ENCODE measurements at regions not wholly inside any gene's neighbourhood (a gene's known extent, or its start where the extent isn't known, plus 50 kb on each side); places are given as distances from the start of the nearest gene placed in this dataset.

- no peak for DNase-seq (ENCODE audit: low spot score)
- no peaks in the 10 kb centered on the region for H3K36me3 ChIP-seq
- TF ChIP-seq CTCF (IDR thresholded peaks at IDR 0.05): no peak
- no peaks in the 10 kb centered on the region for H3K27me3 ChIP-seq (replicated peaks; ENCODE audit: insufficient read depth)
- ATAC-seq (ENCODE audit: insufficient number of reproducible peaks, low FRiP score, low read depth): no peak
- no peak overlapping the region for H3K27ac ChIP-seq
- no peak overlapping the region for H3K4me3 ChIP-seq
- H3K9me3 ChIP-seq: no peaks in the 10 kb centered on the region
- H3K4me1 ChIP-seq (ENCODE audit: control insufficient read depth in 1 of 2, low read depth in 2 of 2): peaks cover 17 to 40% of the 10 kb centered on the region in 2 donors
These were observed 96.8 kb upstream of the LPP start for GRCh38 chr3:188057124-188057523.

- Histone ChIP-seq H3K27me3 (replicated peaks; ENCODE audit: insufficient read depth) (no peaks in the 10 kb centered on the region), H3K9me3 (no peaks in the 10 kb centered on the region), H3K27ac (no peak overlapping the region), H3K36me3 (no peaks in the 10 kb centered on the region), H3K4me1 (ENCODE audit: control insufficient read depth in 1 of 2, low read depth in 2 of 2) (peaks cover 6 to 28% of the 10 kb centered on the region in 2 donors), H3K4me3 (no peak overlapping the region)
- DNase-seq (ENCODE audit: low spot score) (no peak), ATAC-seq (ENCODE audit: insufficient number of reproducible peaks, low FRiP score, low read depth) (no peak)
- TF ChIP-seq CTCF (IDR thresholded peaks at IDR 0.05): no peak
These were observed 95.3 kb upstream of the LPP start for GRCh38 chr3:188058569-188059184.

DNA sequence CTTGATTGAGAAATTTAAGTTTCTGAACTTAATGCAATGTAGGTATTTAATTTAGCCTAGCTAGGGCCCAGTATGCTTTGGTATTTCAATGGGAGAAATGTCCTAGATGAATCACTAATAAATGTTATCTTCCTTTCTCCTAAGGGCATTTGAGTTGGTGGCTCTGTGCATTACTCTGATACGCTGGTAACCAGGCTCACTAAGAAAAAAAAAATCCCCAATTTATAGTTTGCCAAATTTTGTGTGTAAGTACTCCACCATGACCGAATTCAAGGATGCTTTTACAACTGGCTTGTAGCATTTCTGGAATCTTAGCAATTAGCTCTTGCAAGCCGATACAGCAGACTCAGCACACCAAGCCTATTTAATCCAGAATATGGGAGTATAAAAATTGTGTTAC, 94.6 kb upstream of the LPP start:
- Histone ChIP-seq H3K4me1 (ENCODE audit: control insufficient read depth in 1 of 2, low read depth in 2 of 2) (peaks cover 2 to 22% of the 10 kb centered on the region in 2 donors), H3K27ac (no peak overlapping the region), H3K36me3 (no peaks in the 10 kb centered on the region), H3K9me3 (no peaks in the 10 kb centered on the region), H3K27me3 (replicated peaks; ENCODE audit: insufficient read depth) (no peaks in the 10 kb centered on the region), H3K4me3 (no peak overlapping the region)
- no peak for ATAC-seq (ENCODE audit: insufficient number of reproducible peaks, low FRiP score, low read depth)
- no peak for DNase-seq (ENCODE audit: low spot score)
- no peak for TF ChIP-seq CTCF (IDR thresholded peaks at IDR 0.05)

- TF ChIP-seq CTCF (IDR thresholded peaks at IDR 0.05): no peak
- ATAC-seq (ENCODE audit: insufficient number of reproducible peaks, low FRiP score, low read depth) (no peak), DNase-seq (ENCODE audit: low spot score) (no peak)
- H3K36me3 ChIP-seq: no peaks in the 10 kb centered on the region
- H3K4me3 ChIP-seq: no peak overlapping the region
- no peak overlapping the region for H3K27ac ChIP-seq
- H3K9me3 ChIP-seq: no peaks in the 10 kb centered on the region
- peaks cover 8 to 24% of the 10 kb centered on the region in 2 donors for H3K4me1 ChIP-seq (ENCODE audit: control insufficient read depth in 1 of 2, low read depth in 2 of 2)
- no peaks in the 10 kb centered on the region for H3K27me3 ChIP-seq (replicated peaks; ENCODE audit: insufficient read depth)
These were observed 93.6 kb upstream of the LPP start for GRCh38 chr3:188060264-188060835.

DNA sequence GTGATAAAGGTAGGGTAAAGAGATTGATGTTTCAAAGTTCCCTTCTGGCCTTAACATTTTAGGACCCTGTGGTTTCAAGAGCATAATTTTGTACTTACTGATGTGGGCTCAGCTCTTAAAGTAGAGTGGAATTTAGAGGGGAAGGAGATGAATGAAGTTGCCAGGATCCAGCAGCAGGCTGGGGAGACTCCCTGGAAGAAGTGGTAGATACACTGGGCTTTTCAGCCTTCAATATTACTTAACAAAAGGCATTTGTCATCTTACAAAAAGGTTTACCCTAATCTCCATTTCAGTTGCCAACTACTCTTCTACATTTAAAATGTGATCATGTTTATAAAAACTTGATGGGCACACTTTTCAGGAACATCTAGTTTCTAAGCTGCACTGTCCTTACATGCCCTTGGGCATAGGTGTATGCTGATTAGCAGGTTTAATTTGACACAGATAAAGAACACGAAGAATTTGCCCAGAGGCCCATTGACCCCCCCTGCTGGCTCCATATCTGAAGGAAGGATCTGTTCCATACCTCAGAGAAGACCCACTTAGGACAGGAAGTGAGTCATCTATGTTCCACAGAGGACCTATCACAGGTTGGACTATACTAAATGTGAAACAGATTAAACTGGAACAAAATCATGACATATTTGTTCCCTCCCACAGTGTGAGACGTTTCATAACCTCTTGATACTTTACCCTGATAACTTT, 93.0 kb upstream of the LPP start:
- Histone ChIP-seq H3K27ac (no peak overlapping the region), H3K4me3 (no peak overlapping the region), H3K36me3 (no peaks in the 10 kb centered on the region), H3K9me3 (no peaks in the 10 kb centered on the region), H3K4me1 (ENCODE audit: control insufficient read depth in 1 of 2, low read depth in 2 of 2) (peaks cover 8 to 25% of the 10 kb centered on the region in 2 donors), H3K27me3 (replicated peaks; ENCODE audit: insufficient read depth) (no peaks in the 10 kb centered on the region)
- ATAC-seq (ENCODE audit: insufficient number of reproducible peaks, low FRiP score, low read depth): no peak
- no peak for DNase-seq (ENCODE audit: low spot score)
- no peak for TF ChIP-seq CTCF (IDR thresholded peaks at IDR 0.05)
